ENCODE measurements at regions not wholly inside any gene's neighbourhood (a gene's known extent, or its start where the extent isn't known, plus 50 kb on each side); places are given as distances from the start of the nearest gene placed in this dataset.

GRCh38 chr9:115983366-115983765, 170.2 kb upstream of the PAPPA start:
- TF ChIP-seq EP300 (IDR thresholded peaks at IDR 0.05) (no peak), CTCF (IDR thresholded peaks at IDR 0.05) (no peak)

Data from upper lobe of left lung (tissue), 4 donors.